Fibroblast of the conjunctiva (primary cell): ENCODE measurements at regions not wholly inside any gene's neighbourhood (a gene's known extent, or its start where the extent isn't known, plus 50 kb on each side); places are given as distances from the start of the nearest gene placed in this dataset.
"Not testable (repeated sequence)": the region's sequence is repeated elsewhere in the genome, so short reads cannot be mapped to it uniquely, and the experiment has no call there.

ENCODE experiments used
- DNase-seq: peaks from one replicate; pipeline ENCODE4 v3.0.0-alpha.2; 2010; ENCODE audit warnings: low read depth

- DNase-seq, result no peak
Observed at GRCh38 chr15:63434576-63435186, 53.0 kb upstream of the CA12 start.

DNA sequence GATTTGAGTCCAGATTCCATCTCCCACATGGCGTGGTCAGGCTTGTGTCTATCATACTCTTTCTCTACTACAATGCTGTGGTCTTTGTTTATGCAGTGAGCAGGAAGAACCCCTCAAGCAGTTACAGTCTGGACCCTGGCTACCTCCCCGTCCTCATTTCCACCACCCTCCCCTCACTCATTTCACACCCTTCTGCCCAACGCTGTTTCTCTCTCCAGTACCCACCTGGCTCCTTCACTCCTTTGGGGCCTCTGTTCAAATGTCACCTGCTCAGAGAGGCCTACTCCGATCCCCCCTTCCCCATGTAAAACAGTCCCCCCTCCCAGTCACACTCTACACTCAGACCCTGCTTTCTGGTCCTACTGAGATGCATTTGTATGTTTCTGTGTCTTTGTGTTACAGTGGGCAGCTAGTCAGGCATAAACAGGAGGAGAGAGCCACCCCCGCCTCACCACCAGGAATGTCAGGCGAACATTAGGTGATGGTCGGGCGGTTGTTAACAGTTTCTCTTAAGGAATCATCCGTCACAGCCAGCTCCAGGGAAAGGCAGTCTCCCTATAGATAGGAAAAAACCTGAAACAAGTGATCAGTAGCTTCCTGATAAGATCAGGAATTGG lies 53.7 kb upstream of the CA12 start:
- DNase-seq, result no peak

GRCh38 chr15:63436341-63436740 lies 54.7 kb upstream of the CA12 start:
- DNase-seq, result no peak

GRCh38 chr15:63436872-63437375 lies 55.3 kb upstream of the CA12 start:
- DNase-seq, result peak; percentile 61

- no peak for DNase-seq
Observed at GRCh38 chr15:63439536-63440264, 58.1 kb upstream of the CA12 start.

DNA sequence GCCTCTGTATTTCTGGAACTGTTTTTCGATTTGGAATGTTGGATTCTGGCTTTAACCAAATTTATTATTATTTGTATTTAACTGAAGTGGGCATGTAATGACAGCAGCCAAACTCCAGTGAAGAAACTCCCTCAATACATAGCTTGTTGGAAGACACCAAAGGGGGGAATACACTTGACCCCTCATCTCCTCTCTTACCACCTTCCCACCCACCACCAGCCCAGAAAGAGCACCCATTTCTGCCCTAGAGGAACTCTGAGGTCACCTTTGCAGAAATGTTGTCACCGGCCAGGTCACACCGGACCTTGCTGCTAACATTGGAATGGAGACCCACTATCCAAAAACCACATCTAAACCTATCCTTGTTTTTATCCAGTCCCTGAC lies 58.6 kb upstream of the CA12 start:
- no peak for DNase-seq

DNA sequence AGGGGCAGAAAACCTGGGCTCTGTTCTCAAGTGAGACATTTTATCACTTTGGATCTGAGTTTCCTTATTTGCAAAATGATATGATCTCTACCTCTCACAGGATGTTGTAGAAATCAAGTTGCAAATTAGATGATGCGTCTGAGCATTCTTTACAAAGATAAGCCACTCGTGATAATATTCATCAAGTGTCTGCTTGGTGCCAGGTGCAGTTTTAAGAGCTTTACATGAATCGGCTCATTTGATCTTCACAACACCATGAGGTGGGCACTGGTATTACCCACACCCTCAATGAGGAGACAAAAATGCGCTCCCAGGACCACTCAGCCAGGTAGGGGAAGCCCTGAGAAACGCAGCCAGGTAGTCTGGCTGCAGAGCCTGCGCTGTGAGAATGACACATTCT lies 59.1 kb upstream of the CA12 start:
- no peak for DNase-seq

DNA sequence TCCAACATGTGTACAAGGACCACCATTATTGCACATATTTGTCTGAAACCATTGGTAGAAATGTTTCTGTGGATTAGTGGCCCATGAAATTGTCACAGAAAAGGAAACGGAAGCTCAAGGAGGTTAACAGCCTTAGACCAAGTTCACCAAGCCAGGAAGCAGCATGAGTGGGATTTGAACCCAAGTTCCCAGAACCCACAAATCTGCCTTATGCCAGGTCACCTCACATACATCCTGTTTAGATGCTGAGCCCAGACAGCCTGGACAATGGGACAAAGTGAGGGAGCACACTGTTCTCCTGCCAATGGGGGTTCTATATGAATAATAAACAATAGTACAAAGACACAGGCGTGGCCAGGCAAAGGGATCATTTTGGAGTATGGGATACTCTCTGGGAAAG lies 59.6 kb upstream of the CA12 start:
- DNase-seq, result no peak

DNA sequence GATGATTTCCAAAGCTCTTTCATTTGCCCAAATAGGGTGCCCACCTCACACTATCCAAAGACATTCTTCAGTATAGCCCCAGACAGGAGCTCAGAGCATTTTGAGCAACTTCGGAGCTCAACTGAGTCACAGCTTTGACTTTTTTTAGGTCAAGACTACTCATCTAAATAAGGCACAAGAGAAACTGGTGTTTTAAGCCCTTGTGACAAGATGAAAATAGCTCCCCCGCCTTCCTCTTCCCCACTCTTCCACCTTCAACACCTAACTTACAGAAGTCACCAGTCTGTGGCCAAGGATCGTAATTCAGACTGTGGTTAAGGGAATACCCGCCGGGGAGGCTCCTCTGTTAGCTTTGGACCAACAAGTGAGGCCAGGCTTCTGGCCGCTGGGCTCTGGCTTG lies 60.4 kb upstream of the CA12 start:
- no peak for DNase-seq

DNA sequence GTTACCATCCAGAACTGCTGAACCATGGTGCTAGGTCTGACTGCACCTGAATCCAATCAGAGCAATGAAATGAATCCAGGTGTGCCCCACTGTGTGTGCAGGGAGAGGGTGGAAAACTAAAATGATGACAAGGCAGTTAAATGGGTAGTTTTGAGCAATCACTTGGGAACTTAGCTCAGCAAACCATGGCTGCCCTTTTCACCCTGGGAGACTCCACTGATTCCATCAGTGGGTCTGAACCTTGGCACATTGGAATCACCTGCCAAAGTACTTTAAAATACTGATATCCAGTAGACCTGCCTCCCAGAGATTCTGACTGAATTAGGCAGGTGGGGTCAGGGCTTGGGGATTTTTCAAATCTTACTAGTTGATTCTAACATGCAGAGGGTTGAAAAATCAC lies 59.8 kb upstream of the USP3 start:
- no peak for DNase-seq

DNA sequence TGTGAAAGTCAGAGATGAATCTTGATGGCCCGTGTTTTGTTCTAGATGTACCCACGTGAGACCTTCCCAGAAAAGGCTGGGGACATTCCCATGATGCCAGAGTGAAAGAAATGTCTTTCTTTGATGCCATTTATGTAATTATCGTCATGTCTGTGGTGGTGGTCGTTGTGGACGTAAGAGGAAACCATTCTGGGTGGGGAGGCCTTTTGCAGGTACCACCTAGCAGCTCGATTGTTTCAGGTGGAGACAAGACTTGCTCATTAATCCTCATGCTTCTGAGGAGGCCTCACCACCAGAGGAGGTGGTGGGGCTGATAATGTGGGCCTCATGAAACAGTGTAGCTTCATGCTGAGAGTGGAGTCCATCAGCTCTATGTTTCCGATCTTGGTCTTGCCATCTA lies 58.1 kb upstream of the USP3 start:
- DNase-seq, result no peak

DNA sequence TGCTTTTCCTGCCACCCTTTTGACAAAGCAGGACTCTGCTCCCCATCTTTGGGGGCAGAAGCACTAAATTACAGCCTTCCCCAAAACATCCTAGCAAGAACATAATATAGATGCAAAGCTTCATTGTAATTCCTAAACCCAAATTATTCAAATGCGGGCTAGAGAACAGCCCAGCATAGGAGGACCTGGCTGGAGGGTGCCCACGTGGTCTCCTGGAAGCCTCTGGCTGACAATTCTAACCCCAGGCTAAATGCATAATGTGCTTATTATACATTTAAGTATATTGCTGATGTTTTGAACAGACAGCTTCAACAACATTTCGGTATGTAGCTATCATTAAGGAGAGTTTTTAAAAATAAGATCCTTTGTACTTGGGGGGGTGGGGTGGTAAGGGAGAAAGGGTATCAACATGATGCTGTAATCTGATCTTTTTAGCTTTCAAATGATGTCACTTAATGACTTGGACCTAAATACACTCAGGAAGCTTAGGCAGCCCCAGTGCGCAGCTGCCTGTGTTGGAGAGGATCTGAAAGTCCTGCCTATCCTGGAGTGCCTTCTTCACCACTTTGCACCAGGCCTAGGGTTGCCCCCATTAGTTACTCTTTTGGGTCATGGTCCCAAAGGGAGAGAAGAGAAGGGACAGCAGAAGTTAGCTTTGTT lies 57.2 kb upstream of the USP3 start:
- no peak for DNase-seq

DNA sequence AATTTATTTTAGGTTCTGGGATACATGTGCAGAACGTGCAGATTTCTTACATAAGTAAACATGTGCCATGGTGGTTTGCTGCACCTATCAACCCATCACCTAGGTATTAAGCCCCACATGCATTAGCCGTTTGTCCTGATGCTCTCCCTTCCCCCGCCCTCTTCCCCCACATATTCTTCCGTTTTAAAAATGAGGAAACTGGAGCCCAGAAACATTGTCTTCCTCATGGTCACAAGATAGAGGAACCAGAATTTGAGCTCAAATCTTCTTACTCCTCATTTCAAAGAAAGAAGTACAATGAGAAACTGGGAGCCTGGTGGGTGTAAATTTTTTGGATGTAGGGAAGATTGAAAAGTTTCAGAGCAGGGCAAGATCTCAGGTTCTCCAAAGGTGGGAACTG lies 56.1 kb upstream of the USP3 start:
- no peak for DNase-seq

- not testable (repeated sequence) for DNase-seq
Observed at GRCh38 chr15:63448872-63449555, 55.4 kb upstream of the USP3 start.

DNA sequence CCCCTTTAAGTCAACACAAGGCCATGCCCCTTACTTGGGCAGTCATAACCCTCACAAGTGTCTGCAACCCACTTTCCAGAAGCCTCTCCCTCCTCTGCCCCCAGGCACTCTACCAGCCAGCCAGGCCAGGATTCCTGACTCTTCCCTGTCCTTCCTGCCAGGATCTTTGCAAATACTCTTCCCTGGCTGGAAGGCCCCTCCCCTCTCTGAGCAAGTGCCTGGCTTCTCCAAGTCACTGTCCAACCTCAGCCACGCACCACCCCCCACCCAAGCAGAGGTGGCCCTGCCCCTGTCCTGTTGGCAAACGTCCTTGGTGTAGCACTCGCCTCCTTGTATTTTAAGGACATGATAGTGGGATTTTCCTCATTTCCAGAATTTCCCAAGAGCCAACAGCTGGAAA lies 54.7 kb upstream of the USP3 start:
- no peak for DNase-seq

GRCh38 chr15:63450884-63451225 lies 53.5 kb upstream of the USP3 start:
- DNase-seq, result no peak

- no peak for DNase-seq
Observed at GRCh38 chr15:63451671-63452315, 52.6 kb upstream of the USP3 start.

GRCh38 chr15:63452552-63453136 lies 51.7 kb upstream of the USP3 start:
- no peak for DNase-seq

- DNase-seq, result no peak
Observed at GRCh38 chr15:63453186-63453905, 51.0 kb upstream of the USP3 start.

DNA sequence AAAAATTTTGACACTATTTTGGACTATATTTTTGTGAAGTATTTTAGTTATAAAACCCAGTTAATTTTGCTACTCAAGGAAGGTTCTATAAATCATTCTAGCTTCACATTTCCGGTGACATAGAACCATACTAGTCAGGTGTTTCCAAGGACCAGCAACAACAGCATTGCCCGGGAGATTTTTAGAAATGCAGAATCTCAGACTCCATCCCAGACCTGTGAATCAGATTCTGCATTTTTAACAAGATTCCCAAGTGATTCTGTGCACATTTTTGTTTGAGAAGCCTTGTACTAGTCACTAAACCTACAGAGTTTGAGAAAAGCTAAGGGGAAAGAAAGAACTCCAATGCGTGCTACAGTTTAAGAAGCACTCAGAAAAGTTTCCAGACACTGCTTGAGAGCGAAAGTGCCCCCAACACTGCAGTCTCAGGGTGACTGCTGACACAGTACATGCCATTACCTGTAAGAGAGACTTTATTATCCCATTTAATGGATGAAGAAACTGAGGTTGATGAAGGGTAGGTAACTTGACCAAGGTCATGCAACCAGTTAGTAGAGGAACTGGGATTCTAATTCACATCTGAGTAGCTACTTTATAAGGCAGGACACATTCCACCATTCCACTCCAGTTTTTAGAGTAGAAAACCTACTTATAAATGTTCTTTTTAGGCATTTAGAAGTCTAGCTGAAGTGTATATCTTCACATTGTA lies 49.7 kb upstream of the USP3 start:
- no peak for DNase-seq
